ENCODE measurements at regions not wholly inside any gene's neighbourhood (a gene's known extent, or its start where the extent isn't known, plus 50 kb on each side); places are given as distances from the start of the nearest gene placed in this dataset.

DNA sequence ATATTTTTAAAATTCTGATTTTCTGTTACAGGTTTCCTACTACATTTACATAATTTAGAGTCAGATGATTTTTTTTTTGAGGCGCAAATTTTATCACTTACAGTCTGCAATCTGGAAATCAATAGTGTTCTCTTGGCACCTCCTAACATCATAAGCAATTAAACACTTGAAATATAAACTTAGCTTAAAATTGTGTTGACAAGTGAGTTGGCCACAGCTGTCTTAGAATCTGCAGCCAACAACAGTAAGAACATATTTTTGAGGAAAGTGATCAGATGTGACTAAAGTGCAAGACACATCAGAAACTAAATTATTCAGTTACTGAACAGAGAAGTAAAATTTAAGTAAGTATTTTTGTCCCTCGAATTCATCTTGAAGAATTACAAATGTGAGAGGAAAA lies 726.7 kb upstream of the LRATD1 start:
- H3K4me3 ChIP-seq (ENCODE audit: low read depth, low read length), result no peak overlapping the region
- DNase-seq (ENCODE audit: low read depth, low spot score), result no peak
- in situ Hi-C loops (cut with HindIII; ENCODE audit: low sequenced_read_pairs), result no loop called here
- TF ChIP-seq, protein P1, sequence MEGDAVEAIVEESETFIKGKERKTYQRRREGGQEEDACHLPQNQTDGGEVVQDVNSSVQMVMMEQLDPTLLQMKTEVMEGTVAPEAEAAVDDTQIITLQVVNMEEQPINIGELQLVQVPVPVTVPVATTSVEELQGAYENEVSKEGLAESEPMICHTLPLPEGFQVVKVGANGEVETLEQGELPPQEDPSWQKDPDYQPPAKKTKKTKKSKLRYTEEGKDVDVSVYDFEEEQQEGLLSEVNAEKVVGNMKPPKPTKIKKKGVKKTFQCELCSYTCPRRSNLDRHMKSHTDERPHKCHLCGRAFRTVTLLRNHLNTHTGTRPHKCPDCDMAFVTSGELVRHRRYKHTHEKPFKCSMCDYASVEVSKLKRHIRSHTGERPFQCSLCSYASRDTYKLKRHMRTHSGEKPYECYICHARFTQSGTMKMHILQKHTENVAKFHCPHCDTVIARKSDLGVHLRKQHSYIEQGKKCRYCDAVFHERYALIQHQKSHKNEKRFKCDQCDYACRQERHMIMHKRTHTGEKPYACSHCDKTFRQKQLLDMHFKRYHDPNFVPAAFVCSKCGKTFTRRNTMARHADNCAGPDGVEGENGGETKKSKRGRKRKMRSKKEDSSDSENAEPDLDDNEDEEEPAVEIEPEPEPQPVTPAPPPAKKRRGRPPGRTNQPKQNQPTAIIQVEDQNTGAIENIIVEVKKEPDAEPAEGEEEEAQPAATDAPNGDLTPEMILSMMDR (IDR thresholded peaks at IDR 0.05; ENCODE audit: low read depth, low read length), result no peak

DNA sequence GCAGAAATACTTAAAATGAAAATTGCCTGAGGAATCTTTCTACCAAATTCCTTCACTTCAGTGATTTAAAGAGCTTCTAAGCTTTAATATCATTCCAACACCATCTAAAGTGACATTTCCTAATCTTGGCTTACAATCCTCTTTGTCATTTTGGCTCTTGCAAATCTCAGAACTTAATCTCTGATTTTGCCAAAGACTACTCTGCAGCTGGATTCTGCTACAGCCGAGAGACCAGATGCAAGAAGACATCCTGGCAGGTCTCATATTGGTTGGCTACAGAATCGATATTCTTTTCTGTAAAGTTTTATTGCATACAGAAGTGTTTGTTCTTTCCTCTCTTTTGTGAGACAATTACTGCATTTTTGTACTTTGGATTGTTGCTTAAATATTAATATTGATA lies 716.5 kb upstream of the LRATD1 start:
- in situ Hi-C loops (cut with HindIII; ENCODE audit: low sequenced_read_pairs), result no loop called here
- H3K4me3 ChIP-seq (ENCODE audit: low read depth, low read length), result no peak overlapping the region
- DNase-seq (ENCODE audit: low read depth, low spot score), result no peak
- TF ChIP-seq, protein P1 (IDR thresholded peaks at IDR 0.05; ENCODE audit: low read depth, low read length), result no peak

DNA sequence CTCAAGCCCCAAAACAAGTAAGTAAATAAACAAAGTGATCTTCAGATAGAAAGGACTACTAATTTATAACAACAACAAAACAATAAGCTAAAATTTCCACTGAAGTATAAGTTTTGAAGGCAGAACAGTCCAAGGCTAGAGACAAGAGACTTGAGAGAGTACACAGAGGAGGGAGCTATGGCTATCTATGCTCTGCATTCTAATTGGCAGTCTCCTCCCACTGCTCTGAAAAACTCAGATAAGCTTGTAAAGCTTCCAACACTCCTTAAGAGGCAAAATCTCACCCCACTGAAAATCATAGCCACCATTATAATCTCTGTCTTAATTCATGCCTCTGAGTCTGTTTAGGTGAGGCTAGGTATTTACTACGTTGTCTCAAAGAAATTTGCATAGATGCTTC lies 714.6 kb upstream of the LRATD1 start:
- in situ Hi-C loops (cut with HindIII; ENCODE audit: low sequenced_read_pairs), result no loop called here
- TF ChIP-seq, protein P1 (IDR thresholded peaks at IDR 0.05; ENCODE audit: low read depth, low read length), result no peak
- no peak for DNase-seq (ENCODE audit: low read depth, low spot score)
- H3K4me3 ChIP-seq (ENCODE audit: low read depth, low read length), result no peak overlapping the region

DNA sequence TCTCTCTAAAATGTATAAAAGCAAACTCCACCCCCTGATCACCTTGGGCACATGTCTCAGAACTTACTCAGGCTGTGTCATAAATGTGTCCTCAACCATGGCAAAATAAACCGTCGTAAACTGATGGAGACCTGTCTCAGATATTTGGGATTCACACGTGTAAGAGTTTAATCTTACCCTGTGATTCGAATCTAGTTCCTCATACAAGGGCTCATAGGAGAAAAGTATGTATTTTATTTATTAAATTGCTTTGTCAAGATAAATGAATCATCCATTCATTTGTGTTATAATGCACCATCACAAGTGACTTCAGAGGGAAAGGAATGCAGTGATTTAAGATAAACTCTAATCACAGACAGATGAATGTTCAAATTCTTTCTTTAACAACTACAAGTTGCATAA lies 712.5 kb upstream of the LRATD1 start:
- H3K4me3 ChIP-seq (ENCODE audit: low read depth, low read length), result no peak overlapping the region
- in situ Hi-C loops (cut with HindIII; ENCODE audit: low sequenced_read_pairs), result no loop called here
- TF ChIP-seq, protein P1 (IDR thresholded peaks at IDR 0.05; ENCODE audit: low read depth, low read length), result no peak
- DNase-seq (ENCODE audit: low read depth, low spot score), result peak; percentile 5

DNA sequence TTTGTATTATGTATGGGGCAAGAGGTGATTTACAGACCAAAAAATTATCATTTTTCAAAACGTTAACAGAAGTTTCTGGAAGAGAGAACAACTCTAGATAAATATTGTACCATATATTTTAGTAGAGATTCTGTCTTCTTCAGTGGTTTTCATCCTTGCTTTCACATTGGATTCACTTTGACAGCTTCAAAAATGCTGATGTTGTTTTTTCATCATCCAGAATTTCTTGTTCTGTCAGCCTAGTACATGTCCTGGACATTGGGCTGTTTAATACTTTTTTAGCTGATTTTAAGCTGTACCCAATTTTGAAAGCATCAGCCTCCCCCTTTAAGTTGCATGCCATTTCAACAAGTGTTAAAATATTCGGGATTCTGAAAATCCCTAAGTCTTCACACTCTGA lies 711.3 kb upstream of the LRATD1 start:
- in situ Hi-C loops (cut with HindIII; ENCODE audit: low sequenced_read_pairs), result no loop called here
- no peak overlapping the region for H3K4me3 ChIP-seq (ENCODE audit: low read depth, low read length)
- DNase-seq (ENCODE audit: low read depth, low spot score), result no peak
- TF ChIP-seq, protein P1 (IDR thresholded peaks at IDR 0.05; ENCODE audit: low read depth, low read length), result no peak

DNA sequence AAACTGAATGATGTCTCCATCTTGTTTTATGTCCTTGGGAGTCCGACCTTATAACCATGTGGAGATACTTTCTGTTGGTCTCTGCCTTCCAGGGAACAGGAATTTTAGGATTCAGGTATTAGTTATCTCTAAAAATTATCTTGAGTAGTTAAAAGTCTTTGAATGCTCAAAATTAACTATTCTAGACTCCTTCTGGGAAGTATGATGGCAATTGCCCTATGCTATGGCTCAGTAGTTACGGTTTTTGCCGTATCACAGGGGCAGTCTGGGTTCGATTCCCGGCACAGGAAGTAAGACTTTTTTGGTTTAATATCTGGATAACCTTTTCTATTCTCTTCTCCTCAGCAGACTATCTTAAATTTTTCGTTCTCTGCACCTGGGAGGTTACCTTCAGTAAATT lies 708.7 kb upstream of the LRATD1 start:
- TF ChIP-seq, protein P1 (IDR thresholded peaks at IDR 0.05; ENCODE audit: low read depth, low read length), result no peak
- no peak for DNase-seq (ENCODE audit: low read depth, low spot score)
- in situ Hi-C loops (cut with HindIII; ENCODE audit: low sequenced_read_pairs), result no loop called here
- H3K4me3 ChIP-seq (ENCODE audit: low read depth, low read length), result no peak overlapping the region

DNA sequence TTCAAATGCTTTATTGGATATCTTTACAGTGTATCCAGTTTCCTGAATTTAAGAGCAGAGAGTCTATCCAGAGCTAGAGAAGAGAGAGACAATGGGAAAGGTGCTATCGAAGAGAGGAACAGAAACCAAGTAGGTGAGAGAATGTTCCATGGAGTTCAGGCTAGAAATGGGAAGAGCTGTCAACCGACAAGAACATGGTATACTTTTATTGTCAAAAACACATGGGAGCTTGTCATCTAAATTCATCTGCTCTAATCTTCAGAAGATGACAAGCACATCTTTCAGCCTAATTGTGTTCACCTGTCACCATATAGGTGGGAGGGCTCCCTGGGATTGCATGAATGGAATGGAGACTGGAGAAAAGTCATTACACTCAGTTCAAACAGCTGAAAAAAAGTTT lies 690.4 kb upstream of the LRATD1 start:
- H3K4me3 ChIP-seq (ENCODE audit: low read depth, low read length), result no peak overlapping the region
- TF ChIP-seq, protein P1 (IDR thresholded peaks at IDR 0.05; ENCODE audit: low read depth, low read length), result no peak
- in situ Hi-C loops (cut with HindIII; ENCODE audit: low sequenced_read_pairs), result no loop called here
- DNase-seq (ENCODE audit: low read depth, low spot score), result no peak

All from astrocyte of the spinal cord (primary cell).